K562 (cell line): ENCODE measurements at regions not wholly inside any gene's neighbourhood (a gene's known extent, or its start where the extent isn't known, plus 50 kb on each side); places are given as distances from the start of the nearest gene placed in this dataset.

ENCODE experiments used
- FOXA3 ChIP-seq, 2 experiments: fragments of 450-650 bp in 1 of 2; sonication (generic) in 1 of 2; formaldehyde crosslinking; IDR thresholded peaks in 1 of 2; conservative IDR thresholded peaks in 1 of 2; 2 replicates each; pipeline versions ENCODE4 v1.4.0 to v1.8.0; 2020 to 2022; ENCODE audit warnings: mild to moderate bottlenecking in 2 of 2, missing genetic modification reagents in 1 of 2
- MGA ChIP-seq: fragments of 450-650 bp; IDR thresholded peaks from 2 replicates; pipeline ENCODE4 v1.6.1; 2016; ENCODE audit warnings: mild to moderate bottlenecking, moderate library complexity
- NR2C2 ChIP-seq, 2 experiments: fragments of 200-800 bp in 1 of 2; sonication (Bioruptor generic) in 1 of 2; sonication (generic) in 1 of 2; formaldehyde crosslinking in 1 of 2; IDR thresholded peaks; 2 replicates each; pipeline versions ENCODE4 v1.6.1 to v1.8.0; 2016 to 2022; ENCODE audit warnings: mild to moderate bottlenecking in 1 of 2, missing compliant biosample characterization in 1 of 2, missing genetic modification characterization in 1 of 2, missing genetic modification reagents in 1 of 2
- USF1 ChIP-seq: sonication (generic); formaldehyde crosslinking; IDR thresholded peaks from 2 replicates; pipeline ENCODE4 v1.9.0; 2022; ENCODE audit warnings: mild to moderate bottlenecking, missing genetic modification reagents

- no peak for TF ChIP-seq MGA
- TF ChIP-seq NR2C2 (CRISPR knock-in tag; IDR thresholded peaks at IDR 0.05): no peak
- no peak for TF ChIP-seq NR2C2 (tag; IDR thresholded peaks at IDR 0.05)
- no peak for TF ChIP-seq USF1
- TF ChIP-seq FOXA3 (CRISPR knock-in tag; conservative IDR thresholded peaks at IDR 0.05 in 1 of 2, IDR thresholded peaks at IDR 0.05 in 1 of 2): no peak
Observed at GRCh38 chr11:90453525-90453924, 230.7 kb upstream of the CHORDC1 start (continued).
